Endothelial cell of hepatic sinusoid (primary cell): ENCODE measurements at regions not wholly inside any gene's neighbourhood (a gene's known extent, or its start where the extent isn't known, plus 50 kb on each side); places are given as distances from the start of the nearest gene placed in this dataset.

ENCODE experiments used
- in situ Hi-C: cut with HindIII; loops from 2 replicates; pipeline ENCODE4 v1.10.0; 2017; ENCODE audit warnings: low sequenced_read_pairs

GRCh38 chr13:111844222-111844671 is 222.7 kb upstream of the SOX1 start:
- in situ Hi-C loops = no loop called here

GRCh38 chr13:111844682-111845081 is 222.3 kb upstream of the SOX1 start:
- in situ Hi-C loops = no loop called here

GRCh38 chr13:111845621-111846351 is 221.2 kb upstream of the SOX1 start:
- in situ Hi-C loops = no loop called here

GRCh38 chr13:111846391-111847159 is 220.4 kb upstream of the SOX1 start:
- in situ Hi-C loops = no loop called here

GRCh38 chr13:111847964-111848363 is 219.0 kb upstream of the SOX1 start:
- in situ Hi-C loops = no loop called here

GRCh38 chr13:111850458-111850857 is 216.5 kb upstream of the SOX1 start:
- in situ Hi-C loops = no loop called here

GRCh38 chr13:111850976-111851375 is 216.0 kb upstream of the SOX1 start:
- in situ Hi-C loops = no loop called here

- in situ Hi-C loops = no loop called here
Measured at GRCh38 chr13:111852725-111853518, 214.0 kb upstream of the SOX1 start.

- in situ Hi-C loops = no loop called here
Measured at GRCh38 chr13:111853721-111854120, 213.2 kb upstream of the SOX1 start.

GRCh38 chr13:111854403-111854802 is 212.5 kb upstream of the SOX1 start:
- in situ Hi-C loops = no loop called here

- in situ Hi-C loops = no loop called here
Measured at GRCh38 chr13:111855191-111855590, 211.8 kb upstream of the SOX1 start.

- in situ Hi-C loops = no loop called here
Measured at GRCh38 chr13:111855786-111856185, 211.2 kb upstream of the SOX1 start.

- in situ Hi-C loops = no loop called here
Measured at GRCh38 chr13:111856571-111856970, 210.4 kb upstream of the SOX1 start.

- in situ Hi-C loops = no loop called here
Measured at GRCh38 chr13:111857336-111857735, 209.6 kb upstream of the SOX1 start.

GRCh38 chr13:111857846-111858560 is 208.9 kb upstream of the SOX1 start:
- in situ Hi-C loops = no loop called here

GRCh38 chr13:111858571-111858970 is 208.4 kb upstream of the SOX1 start:
- in situ Hi-C loops = no loop called here

GRCh38 chr13:111859354-111860230 is 207.4 kb upstream of the SOX1 start:
- in situ Hi-C loops = no loop called here

- in situ Hi-C loops = no loop called here
Measured at GRCh38 chr13:111860231-111860552, 206.8 kb upstream of the SOX1 start.

- in situ Hi-C loops = no loop called here
Measured at GRCh38 chr13:111861319-111861718, 205.6 kb upstream of the SOX1 start.

GRCh38 chr13:111861766-111862366 is 205.1 kb upstream of the SOX1 start:
- in situ Hi-C loops = no loop called here
